ENCODE measurements at regions not wholly inside any gene's neighbourhood (a gene's known extent, or its start where the extent isn't known, plus 50 kb on each side); places are given as distances from the start of the nearest gene placed in this dataset.

GRCh38 chr7:88449410-88449809, 142.7 kb upstream of the STEAP4 start:
- no peak overlapping the region for H2AFZ ChIP-seq (ENCODE audit: low read length, unreplicated experiment)
- H3K4me3 ChIP-seq (ENCODE audit: low read depth, low read length), result no peak overlapping the region
- no peaks in the 10 kb centered on the region for H3K27me3 ChIP-seq (ENCODE audit: insufficient read depth, low read length)
- H3K79me2 ChIP-seq (ENCODE audit: control insufficient read depth, insufficient read depth, low read length, unreplicated experiment), result no peaks in the 10 kb centered on the region
- no peak overlapping the region for H3K27ac ChIP-seq (ENCODE audit: low read depth, low read length)
- H3K4me1 ChIP-seq (ENCODE audit: control insufficient read depth, insufficient read depth, low read length, unreplicated experiment), result no peaks in the 10 kb centered on the region
- no peaks in the 10 kb centered on the region for H3K36me3 ChIP-seq (ENCODE audit: insufficient read depth, low read length)

- no peak overlapping the region for H2AFZ ChIP-seq (ENCODE audit: low read length, unreplicated experiment)
- H3K4me3 ChIP-seq (ENCODE audit: low read depth, low read length), result no peak overlapping the region
- no peaks in the 10 kb centered on the region for H3K27me3 ChIP-seq (ENCODE audit: insufficient read depth, low read length)
- H3K27ac ChIP-seq (ENCODE audit: low read depth, low read length), result no peak overlapping the region
- H3K36me3 ChIP-seq (ENCODE audit: insufficient read depth, low read length), result no peaks in the 10 kb centered on the region
- H3K79me2 ChIP-seq (ENCODE audit: control insufficient read depth, insufficient read depth, low read length, unreplicated experiment), result no peaks in the 10 kb centered on the region
- H3K4me1 ChIP-seq (ENCODE audit: control insufficient read depth, insufficient read depth, low read length, unreplicated experiment), result no peaks in the 10 kb centered on the region
Measured at GRCh38 chr7:88442413-88442812, 135.7 kb upstream of the STEAP4 start.

GRCh38 chr7:88437132-88437531, 130.4 kb upstream of the STEAP4 start:
- Histone ChIP-seq H2AFZ (ENCODE audit: low read length, unreplicated experiment) (no peak overlapping the region), H3K27ac (ENCODE audit: low read depth, low read length) (no peak overlapping the region), H3K36me3 (ENCODE audit: insufficient read depth, low read length) (no peaks in the 10 kb centered on the region), H3K27me3 (ENCODE audit: insufficient read depth, low read length) (no peaks in the 10 kb centered on the region), H3K79me2 (ENCODE audit: control insufficient read depth, insufficient read depth, low read length, unreplicated experiment) (no peaks in the 10 kb centered on the region), H3K4me3 (ENCODE audit: low read depth, low read length) (no peak overlapping the region), H3K4me1 (ENCODE audit: control insufficient read depth, insufficient read depth, low read length, unreplicated experiment) (no peaks in the 10 kb centered on the region)

GRCh38 chr7:88432301-88432700, 125.6 kb upstream of the STEAP4 start:
- Histone ChIP-seq H3K4me1 (ENCODE audit: control insufficient read depth, insufficient read depth, low read length, unreplicated experiment) (no peaks in the 10 kb centered on the region), H2AFZ (ENCODE audit: low read length, unreplicated experiment) (no peak overlapping the region), H3K27ac (ENCODE audit: low read depth, low read length) (no peak overlapping the region), H3K79me2 (ENCODE audit: control insufficient read depth, insufficient read depth, low read length, unreplicated experiment) (no peaks in the 10 kb centered on the region), H3K36me3 (ENCODE audit: insufficient read depth, low read length) (no peaks in the 10 kb centered on the region), H3K27me3 (ENCODE audit: insufficient read depth, low read length) (no peaks in the 10 kb centered on the region), H3K4me3 (ENCODE audit: low read depth, low read length) (no peak overlapping the region)

- no peaks in the 10 kb centered on the region for H3K36me3 ChIP-seq (ENCODE audit: insufficient read depth, low read length)
- no peak overlapping the region for H3K4me3 ChIP-seq (ENCODE audit: low read depth, low read length)
- H2AFZ ChIP-seq (ENCODE audit: low read length, unreplicated experiment), result no peak overlapping the region
- no peak overlapping the region for H3K27ac ChIP-seq (ENCODE audit: low read depth, low read length)
- no peaks in the 10 kb centered on the region for H3K27me3 ChIP-seq (ENCODE audit: insufficient read depth, low read length)
- H3K79me2 ChIP-seq (ENCODE audit: control insufficient read depth, insufficient read depth, low read length, unreplicated experiment), result no peaks in the 10 kb centered on the region
- H3K4me1 ChIP-seq (ENCODE audit: control insufficient read depth, insufficient read depth, low read length, unreplicated experiment), result no peaks in the 10 kb centered on the region
Measured at GRCh38 chr7:88431882-88432281, 125.2 kb upstream of the STEAP4 start.

GRCh38 chr7:88429382-88429781, 122.7 kb upstream of the STEAP4 start:
- no peak overlapping the region for H3K27ac ChIP-seq (ENCODE audit: low read depth, low read length)
- H3K4me3 ChIP-seq (ENCODE audit: low read depth, low read length), result no peak overlapping the region
- H3K27me3 ChIP-seq (ENCODE audit: insufficient read depth, low read length), result no peaks in the 10 kb centered on the region

GRCh38 chr7:88402529-88402928, 95.8 kb upstream of the STEAP4 start:
- no peaks in the 10 kb centered on the region for H3K36me3 ChIP-seq (ENCODE audit: insufficient read depth, low read length)

More at GRCh38 chr7:88429382-88429781, 122.7 kb upstream of the STEAP4 start:
- H3K4me1 ChIP-seq (ENCODE audit: control insufficient read depth, insufficient read depth, low read length, unreplicated experiment), result no peaks in the 10 kb centered on the region
- H2AFZ ChIP-seq (ENCODE audit: low read length, unreplicated experiment), result no peak overlapping the region
- H3K36me3 ChIP-seq (ENCODE audit: insufficient read depth, low read length), result no peaks in the 10 kb centered on the region
- no peaks in the 10 kb centered on the region for H3K79me2 ChIP-seq (ENCODE audit: control insufficient read depth, insufficient read depth, low read length, unreplicated experiment)

GRCh38 chr7:88401009-88401623, 94.4 kb upstream of the STEAP4 start:
- Histone ChIP-seq H3K27me3 (ENCODE audit: insufficient read depth, low read length) (no peaks in the 10 kb centered on the region), H3K4me3 (ENCODE audit: low read depth, low read length) (no peak overlapping the region), H3K36me3 (ENCODE audit: insufficient read depth, low read length) (no peaks in the 10 kb centered on the region), H3K4me1 (ENCODE audit: control insufficient read depth, insufficient read depth, low read length, unreplicated experiment) (no peaks in the 10 kb centered on the region), H3K27ac (ENCODE audit: low read depth, low read length) (no peak overlapping the region), H3K79me2 (ENCODE audit: control insufficient read depth, insufficient read depth, low read length, unreplicated experiment) (no peaks in the 10 kb centered on the region), H2AFZ (ENCODE audit: low read length, unreplicated experiment) (no peak overlapping the region)

More at GRCh38 chr7:88402529-88402928, 95.8 kb upstream of the STEAP4 start:
- no peak overlapping the region for H3K4me3 ChIP-seq (ENCODE audit: low read depth, low read length)
- no peaks in the 10 kb centered on the region for H3K79me2 ChIP-seq (ENCODE audit: control insufficient read depth, insufficient read depth, low read length, unreplicated experiment)
- no peak overlapping the region for H2AFZ ChIP-seq (ENCODE audit: low read length, unreplicated experiment)
- H3K27me3 ChIP-seq (ENCODE audit: insufficient read depth, low read length), result no peaks in the 10 kb centered on the region
- no peaks in the 10 kb centered on the region for H3K4me1 ChIP-seq (ENCODE audit: control insufficient read depth, insufficient read depth, low read length, unreplicated experiment)
- H3K27ac ChIP-seq (ENCODE audit: low read depth, low read length), result no peak overlapping the region

GRCh38 chr7:88399696-88400240, 93.1 kb upstream of the STEAP4 start:
- Histone ChIP-seq H3K4me1 (ENCODE audit: control insufficient read depth, insufficient read depth, low read length, unreplicated experiment) (no peaks in the 10 kb centered on the region), H3K79me2 (ENCODE audit: control insufficient read depth, insufficient read depth, low read length, unreplicated experiment) (no peaks in the 10 kb centered on the region), H3K4me3 (ENCODE audit: low read depth, low read length) (no peak overlapping the region), H3K27ac (ENCODE audit: low read depth, low read length) (no peak overlapping the region), H3K36me3 (ENCODE audit: insufficient read depth, low read length) (no peaks in the 10 kb centered on the region), H2AFZ (ENCODE audit: low read length, unreplicated experiment) (no peak overlapping the region), H3K27me3 (ENCODE audit: insufficient read depth, low read length) (no peaks in the 10 kb centered on the region)

GRCh38 chr7:88399036-88399435, 92.3 kb upstream of the STEAP4 start:
- Histone ChIP-seq H3K27ac (ENCODE audit: low read depth, low read length) (no peak overlapping the region), H3K36me3 (ENCODE audit: insufficient read depth, low read length) (no peaks in the 10 kb centered on the region), H3K4me1 (ENCODE audit: control insufficient read depth, insufficient read depth, low read length, unreplicated experiment) (no peaks in the 10 kb centered on the region), H3K79me2 (ENCODE audit: control insufficient read depth, insufficient read depth, low read length, unreplicated experiment) (no peaks in the 10 kb centered on the region), H3K4me3 (ENCODE audit: low read depth, low read length) (no peak overlapping the region), H3K27me3 (ENCODE audit: insufficient read depth, low read length) (no peaks in the 10 kb centered on the region), H2AFZ (ENCODE audit: low read length, unreplicated experiment) (no peak overlapping the region)

GRCh38 chr7:88398459-88398858, 91.8 kb upstream of the STEAP4 start:
- Histone ChIP-seq H3K4me3 (ENCODE audit: low read depth, low read length) (no peak overlapping the region), H3K79me2 (ENCODE audit: control insufficient read depth, insufficient read depth, low read length, unreplicated experiment) (no peaks in the 10 kb centered on the region), H2AFZ (ENCODE audit: low read length, unreplicated experiment) (no peak overlapping the region), H3K27me3 (ENCODE audit: insufficient read depth, low read length) (no peaks in the 10 kb centered on the region), H3K4me1 (ENCODE audit: control insufficient read depth, insufficient read depth, low read length, unreplicated experiment) (no peaks in the 10 kb centered on the region), H3K27ac (ENCODE audit: low read depth, low read length) (no peak overlapping the region), H3K36me3 (ENCODE audit: insufficient read depth, low read length) (no peaks in the 10 kb centered on the region)
